ENCODE measurements at regions not wholly inside any gene's neighbourhood (a gene's known extent, or its start where the extent isn't known, plus 50 kb on each side); places are given as distances from the start of the nearest gene placed in this dataset.

DNA sequence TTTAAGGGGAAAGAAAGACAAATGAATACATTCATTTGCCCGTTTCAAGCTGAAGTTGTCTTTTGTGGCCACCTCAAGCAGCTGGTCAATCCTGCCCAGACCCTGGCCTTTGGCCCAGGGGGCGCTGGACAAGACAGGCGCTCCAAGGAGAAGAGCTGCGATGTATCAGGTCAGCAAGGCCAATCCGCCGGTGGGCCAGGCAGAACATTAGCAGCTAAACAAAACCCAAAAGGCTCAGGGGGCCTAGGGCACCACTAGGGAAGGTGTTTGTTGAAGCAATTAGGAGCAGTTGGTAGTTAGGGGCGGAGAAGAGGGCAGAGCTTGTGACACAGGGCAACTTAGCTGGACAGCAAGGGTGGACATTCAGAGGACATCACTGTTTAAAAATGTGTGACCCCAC lies 60.8 kb upstream of the TMEM33 start:
- intact Hi-C loops (cut with micrococcal nuclease) (no loop called here), dilution Hi-C loops (cut with HindIII; ENCODE audit: low sequenced_read_pairs, unreplicated experiment) (no loop called here), in situ Hi-C loops (cut with MboI; ENCODE audit: low sequenced_read_pairs) (no loop called here)
- H3K4me2 ChIP-seq (ENCODE audit: low read depth, low read length): no peak overlapping the region
- no peaks in the 10 kb centered on the region for H3K9me1 ChIP-seq (ENCODE audit: insufficient read depth, low read length)
- no peak overlapping the region for H2AK9ac ChIP-seq (replicated peaks; ENCODE audit: low read depth, low read length, poor library complexity)
- no peak for DNase-seq
- H4K8ac ChIP-seq (ENCODE audit: low read depth in 2 of 2, low read length in 2 of 2): no peak overlapping the region
- no peaks in the 10 kb centered on the region for H3K79me1 ChIP-seq (ENCODE audit: low read depth in 1 of 2, low read length in 2 of 2)
- no peaks in the 10 kb centered on the region for H3K4me1 ChIP-seq (ENCODE audit: control insufficient read depth, insufficient read depth, low read length)
- H3K9ac ChIP-seq (ENCODE audit: low read depth, low read length): no peak overlapping the region
- no peak overlapping the region for H3K14ac ChIP-seq (replicated peaks; ENCODE audit: low read depth, low read length)
- peaks cover 73% of the 10 kb centered on the region for H3K27me3 ChIP-seq (ENCODE audit: control insufficient read depth, insufficient read depth, low read length)
- H3K23ac ChIP-seq (ENCODE audit: low read depth, low read length): no peak overlapping the region
- no peak overlapping the region for H2AFZ ChIP-seq (replicated peaks; ENCODE audit: low read length, poor library complexity)
- H3K18ac ChIP-seq (ENCODE audit: low read depth, low read length): no peak overlapping the region
- H3K56ac ChIP-seq (ENCODE audit: extremely low read depth, insufficient read depth, low read length): no peak overlapping the region
- no TSS peak for BruUV-seq (replicated peaks)
- H3K4ac ChIP-seq (ENCODE audit: low read depth, low read length): no peak overlapping the region
- H2BK20ac ChIP-seq (ENCODE audit: low read depth, low read length): no peak overlapping the region
- H4K5ac ChIP-seq (ENCODE audit: low read depth, low read length): no peak overlapping the region
- H2BK120ac ChIP-seq (ENCODE audit: low read depth, low read length): no peak overlapping the region
- ATAC-seq (ENCODE audit: low read depth): no peak
- WGBS, 2 experiments (ENCODE audit: extremely low coverage in 2 of 2, insufficient read length in 1 of 2): no CpG with 5 or more reads among the region's 7 CpGs
- H3K36me3 ChIP-seq (ENCODE audit: control insufficient read depth, insufficient read depth, low read length): no peaks in the 10 kb centered on the region
- no peak for TF ChIP-seq SMC3 (IDR thresholded peaks at IDR 0.05; ENCODE audit: low read depth, low read length)
- peaks cover 5% of the 10 kb centered on the region for H3K9me3 ChIP-seq (ENCODE audit: control insufficient read depth, insufficient read depth, low read length)
- H2AK5ac ChIP-seq (ENCODE audit: low read depth, low read length): no peak overlapping the region
- POLR2A ChIA-PET (ENCODE audit: unreplicated experiment): no interaction called here
- no peak overlapping the region for H3K27ac ChIP-seq (ENCODE audit: insufficient read depth, low read length)
- no peak overlapping the region for H2BK15ac ChIP-seq (ENCODE audit: low read depth, low read length)
- no peaks in the 10 kb centered on the region for H4K20me1 ChIP-seq (ENCODE audit: insufficient read depth, low read length)
- H3K4me3 ChIP-seq (ENCODE audit: insufficient read depth, low read depth, low read length): no peak overlapping the region
- CTCF ChIA-PET: interaction anchor here (0.9 to 1.1 kb wide), 2 partner anchors 13 to 207 kb away, joined by 3 read pairs; no protein-coding TSS in a partner anchor
- H4K91ac ChIP-seq (ENCODE audit: insufficient read depth, low read depth, low read length): no peak overlapping the region
- no peak overlapping the region for H2BK5ac ChIP-seq (ENCODE audit: low read depth, low read length, poor library complexity, severe bottlenecking)
